ENCODE measurements at regions not wholly inside any gene's neighbourhood (a gene's known extent, or its start where the extent isn't known, plus 50 kb on each side); places are given as distances from the start of the nearest gene placed in this dataset.

GRCh38 chr16:55239723-55240122 is 84.3 kb upstream of the IRX6 start:
- TF ChIP-seq CTCF (IDR thresholded peaks at IDR 0.05) = no peak
- TF ChIP-seq POLR2A (IDR thresholded peaks at IDR 0.05) = no peak
- TF ChIP-seq EP300 (IDR thresholded peaks at IDR 0.05) = no peak

Measured in tibial nerve (tissue), 4 donors.